ENCODE measurements at regions not wholly inside any gene's neighbourhood (a gene's known extent, or its start where the extent isn't known, plus 50 kb on each side); places are given as distances from the start of the nearest gene placed in this dataset.

DNA sequence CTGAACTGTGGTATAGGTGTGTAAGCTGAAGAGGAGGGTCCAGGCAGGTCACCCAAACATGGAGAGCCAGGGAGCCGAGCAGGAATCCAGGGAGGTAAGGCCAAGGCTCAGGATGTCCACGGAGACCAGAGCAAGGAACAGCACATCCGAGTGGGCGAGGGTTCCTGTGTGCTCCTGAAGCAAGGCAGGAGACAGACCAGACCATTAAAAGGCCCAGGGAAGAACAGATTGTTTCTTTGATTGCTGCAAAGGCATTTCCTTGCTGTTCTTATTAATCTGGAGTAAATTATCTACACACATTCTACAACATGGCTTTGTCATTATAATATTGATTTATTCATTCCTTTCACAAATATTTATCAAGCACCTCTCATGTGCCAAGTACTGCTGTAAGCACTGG is 50.1 kb upstream of the SPTBN1 start:
- no peaks in the 10 kb centered on the region for H4K20me1 ChIP-seq (ENCODE audit: control insufficient read depth, insufficient read depth, low read length, poor library complexity, severe bottlenecking)
- peaks cover 0 to 4% (median 0%) of the 10 kb centered on the region in 3 donors for H3K9me3 ChIP-seq (ENCODE audit: control extremely low read depth in 1 of 3, control insufficient read depth in 2 of 3, insufficient read depth in 1 of 3, low read length in 2 of 3)
- H3K27ac Mint-ChIP-seq, result no peak overlapping the region
- DNase-seq, result no peak
- intact Hi-C loops (cut with micrococcal nuclease), result no loop called here
- peaks cover 0 to 5% of the 10 kb centered on the region in 2 donors for H3K4me1 ChIP-seq (ENCODE audit: control insufficient read depth in 2 of 2, insufficient read depth in 2 of 2, low read length in 2 of 2)
- ChIA-PET CTCF (no interaction called here), POLR2A (no interaction called here)
- peaks cover 8% of the 10 kb centered on the region for H3K4me1 Mint-ChIP-seq
- no peak overlapping the region for H3K27ac ChIP-seq (ENCODE audit: low read length in 2 of 2)
- no peak overlapping the region for H3K4me2 ChIP-seq (replicated peaks; ENCODE audit: low read depth, low read length, poor library complexity, severe bottlenecking)
- H3K36me3 ChIP-seq (replicated peaks in 1 of 2; ENCODE audit: control extremely low read depth in 1 of 2, control insufficient read depth in 1 of 2, extremely low read depth in 1 of 2, insufficient read depth in 2 of 2, low read length in 1 of 2), result no peaks in the 10 kb centered on the region
- no peak for ATAC-seq (ENCODE audit: low read depth)
- TF ChIP-seq EZH2 (IDR thresholded peaks at IDR 0.05; ENCODE audit: borderline replicate concordance, insufficient read depth, low read depth, low read length, poor library complexity, severe bottlenecking), result no peak
- TF ChIP-seq, protein P1, sequence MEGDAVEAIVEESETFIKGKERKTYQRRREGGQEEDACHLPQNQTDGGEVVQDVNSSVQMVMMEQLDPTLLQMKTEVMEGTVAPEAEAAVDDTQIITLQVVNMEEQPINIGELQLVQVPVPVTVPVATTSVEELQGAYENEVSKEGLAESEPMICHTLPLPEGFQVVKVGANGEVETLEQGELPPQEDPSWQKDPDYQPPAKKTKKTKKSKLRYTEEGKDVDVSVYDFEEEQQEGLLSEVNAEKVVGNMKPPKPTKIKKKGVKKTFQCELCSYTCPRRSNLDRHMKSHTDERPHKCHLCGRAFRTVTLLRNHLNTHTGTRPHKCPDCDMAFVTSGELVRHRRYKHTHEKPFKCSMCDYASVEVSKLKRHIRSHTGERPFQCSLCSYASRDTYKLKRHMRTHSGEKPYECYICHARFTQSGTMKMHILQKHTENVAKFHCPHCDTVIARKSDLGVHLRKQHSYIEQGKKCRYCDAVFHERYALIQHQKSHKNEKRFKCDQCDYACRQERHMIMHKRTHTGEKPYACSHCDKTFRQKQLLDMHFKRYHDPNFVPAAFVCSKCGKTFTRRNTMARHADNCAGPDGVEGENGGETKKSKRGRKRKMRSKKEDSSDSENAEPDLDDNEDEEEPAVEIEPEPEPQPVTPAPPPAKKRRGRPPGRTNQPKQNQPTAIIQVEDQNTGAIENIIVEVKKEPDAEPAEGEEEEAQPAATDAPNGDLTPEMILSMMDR (IDR thresholded peaks at IDR 0.05), result no peak
- H3K4me3 ChIP-seq (ENCODE audit: control extremely low read depth in 1 of 5, extremely low read depth in 1 of 5, insufficient read depth in 1 of 5, low read depth in 2 of 5, low read length in 4 of 5), result no peak overlapping the region
- H3K9me3 Mint-ChIP-seq (ENCODE audit: insufficient read depth), result no peaks in the 10 kb centered on the region
- no peaks in the 10 kb centered on the region for H3K79me2 ChIP-seq (ENCODE audit: control insufficient read depth, insufficient read depth, low read length)
- H2AFZ ChIP-seq (ENCODE audit: insufficient read depth, low read depth, low read length, poor library complexity, severe bottlenecking), result no peak overlapping the region
- peaks cover 0 to 39% (median 21%) of the 10 kb centered on the region in 4 experiments for H3K27me3 ChIP-seq (replicated peaks in 1 of 4; ENCODE audit: control extremely low read depth in 1 of 4, control insufficient read depth in 3 of 4, insufficient read depth in 4 of 4, low read length in 3 of 4)
- peaks cover 61% of the 10 kb centered on the region for H3K27me3 Mint-ChIP-seq
- no peak overlapping the region for H3K9ac ChIP-seq (ENCODE audit: low read length)
- no peak overlapping the region for H3K4me3 Mint-ChIP-seq
- 93% methylated on average over 4 of the region's 4 CpGs for WGBS (ENCODE audit: insufficient coverage)
